GM23248 (cell line): ENCODE measurements at regions not wholly inside any gene's neighbourhood (a gene's known extent, or its start where the extent isn't known, plus 50 kb on each side); places are given as distances from the start of the nearest gene placed in this dataset.

Source experiments
- EZH2 ChIP-seq: fragments of 200-600 bp; sonication (generic); IDR thresholded peaks from 2 replicates; pipeline ENCODE4 v1.6.1; 2018; ENCODE audit warnings: antibody characterized with exemption, mild to moderate bottlenecking; ENCODE audit not compliant: insufficient read depth, poor library complexity, severe bottlenecking
- EZH2phosphoT487 ChIP-seq: fragments of 200-600 bp; sonication (generic); IDR thresholded peaks from 2 replicates; pipeline ENCODE4 v1.6.1; 2018; ENCODE audit warnings: antibody characterized with exemption, moderate library complexity, mild to moderate bottlenecking, low read depth; ENCODE audit not compliant: insufficient read depth

DNA sequence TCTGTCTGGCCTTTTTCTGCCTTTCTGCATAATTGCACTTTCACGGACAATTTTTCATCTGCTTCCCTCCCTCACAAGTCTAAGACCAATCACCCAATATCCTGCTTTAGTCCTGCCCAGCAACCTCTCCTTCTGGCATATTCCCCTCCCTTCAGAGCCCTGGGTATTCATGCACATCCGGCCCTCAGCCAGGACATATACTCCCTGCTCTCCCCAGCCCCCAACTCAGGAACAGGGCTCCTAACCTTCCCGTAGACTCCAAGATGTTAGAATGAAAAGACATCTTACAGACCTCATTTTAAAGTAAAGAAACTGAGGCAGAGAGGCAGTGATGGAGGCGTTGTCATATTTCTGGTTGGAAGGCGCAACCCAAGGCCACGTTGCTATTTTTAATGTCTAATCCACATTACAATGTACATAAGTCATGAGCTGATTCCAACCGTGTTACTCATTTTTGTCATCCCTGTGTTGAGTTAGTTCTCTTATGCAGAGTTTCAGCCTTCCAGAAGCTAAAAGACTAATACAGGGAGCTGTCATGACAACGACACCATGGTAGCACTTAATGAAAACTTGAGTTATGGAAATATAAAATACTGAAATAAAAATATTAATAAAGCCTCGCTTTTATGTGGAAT is 209.2 kb downstream of the TSHZ3 start:
- no peak for TF ChIP-seq EZH2phosphoT487
- TF ChIP-seq EZH2 = no peak
